IMR-90 (cell line): ENCODE measurements at regions not wholly inside any gene's neighbourhood (a gene's known extent, or its start where the extent isn't known, plus 50 kb on each side); places are given as distances from the start of the nearest gene placed in this dataset.

Experiments used
- ATAC-seq: fragments of 200-7000 bp; cut with Tn5 transposase; 2 replicates; pipeline ENCODE4 v1.9.1; 2020; ENCODE audit warnings: low read depth, mild to moderate bottlenecking, moderate library complexity
- BruUV-seq: library from RNA; stranded (reverse); fragments of 400-500 nt; replicated peaks from 2 replicates; lab custom pipeline; 2021; lab: Mats Ljungman, UMichigan
- CTCF ChIA-PET: fragments of 300-600 bp; formaldehyde crosslinking; extraction: SDS; loops from one replicate; lab custom pipeline; 2021; ENCODE audit warnings: antibody characterized with exemption; lab: Yijun Ruan, JAX
- POLR2A ChIA-PET: fragments of 300-600 bp; sonication (Branson Sonifier 250); formaldehyde crosslinking; loops from one replicate; lab custom pipeline; 2022; ENCODE audit warnings: antibody characterized with exemption; ENCODE audit not compliant: unreplicated experiment; lab: Charles Lee
- DNase-seq: peaks from one replicate; pipeline ENCODE4 v3.0.0; 2013
- H2AFZ ChIP-seq: replicated peaks from 2 replicates; pipeline ENCODE3; 2013; ENCODE audit warnings: low read length, mild to moderate bottlenecking; ENCODE audit not compliant: poor library complexity
- H2AK5ac ChIP-seq: 2 replicates; pipeline ENCODE4 v1.6.1; 2013; ENCODE audit warnings: low read depth, low read length, inconsistent platforms
- H2AK9ac ChIP-seq: replicated peaks from 2 replicates; pipeline ENCODE3; 2013; ENCODE audit warnings: mild to moderate bottlenecking, low read depth, low read length, moderate library complexity; ENCODE audit not compliant: poor library complexity
- H2BK120ac ChIP-seq: 2 replicates; pipeline ENCODE4 v1.6.1; 2013; ENCODE audit warnings: low read depth, low read length, inconsistent platforms
- H2BK15ac ChIP-seq: 3 replicates; pipeline ENCODE4 v1.6.1; 2013; ENCODE audit warnings: low read depth, low read length, inconsistent platforms
- H2BK20ac ChIP-seq: 2 replicates; pipeline ENCODE4 v1.6.1; 2013; ENCODE audit warnings: low read depth, mild to moderate bottlenecking, inconsistent platforms, low read length, moderate library complexity
- H2BK5ac ChIP-seq: 2 replicates; pipeline ENCODE4 v1.6.1; 2013; ENCODE audit warnings: mild to moderate bottlenecking, low read depth, low read length, inconsistent platforms; ENCODE audit not compliant: poor library complexity, severe bottlenecking
- H3K14ac ChIP-seq: replicated peaks from 2 replicates; pipeline ENCODE4 v1.6.1; 2013; ENCODE audit warnings: low read depth, low read length, inconsistent platforms
- H3K18ac ChIP-seq: 2 replicates; pipeline ENCODE4 v1.6.1; 2013; ENCODE audit warnings: low read depth, low read length, control low read depth
- H3K23ac ChIP-seq: 2 replicates; pipeline ENCODE4 v1.6.1; 2013; ENCODE audit warnings: low read depth, low read length, inconsistent platforms
- H3K27ac ChIP-seq: 2 replicates; pipeline ENCODE4 v1.5.1; 2013; ENCODE audit warnings: mild to moderate bottlenecking, control low read depth, low read length; ENCODE audit not compliant: insufficient read depth
- H3K27me3 ChIP-seq: 2 replicates; pipeline ENCODE4 v1.6.1; 2013; ENCODE audit warnings: low read length; ENCODE audit not compliant: control insufficient read depth, insufficient read depth
- H3K36me3 ChIP-seq: 2 replicates; pipeline ENCODE4 v1.6.1; 2013; ENCODE audit warnings: low read length, mixed read lengths; ENCODE audit not compliant: control insufficient read depth, insufficient read depth
- H3K4ac ChIP-seq: 2 replicates; pipeline ENCODE4 v1.6.1; 2013; ENCODE audit warnings: low read depth, low read length, inconsistent platforms
- H3K4me1 ChIP-seq: 2 replicates; pipeline ENCODE4 v1.6.1; 2013; ENCODE audit warnings: low read length, mixed read lengths; ENCODE audit not compliant: control insufficient read depth, insufficient read depth
- H3K4me2 ChIP-seq: 2 replicates; pipeline ENCODE4 v1.6.1; 2013; ENCODE audit warnings: low read depth, mild to moderate bottlenecking, control low read depth, low read length, moderate library complexity
- H3K4me3 ChIP-seq: 2 replicates; pipeline ENCODE4 v1.5.1; 2013; ENCODE audit warnings: low read depth, mild to moderate bottlenecking, control low read depth, low read length, moderate library complexity; ENCODE audit not compliant: insufficient read depth
- H3K56ac ChIP-seq: 2 replicates; pipeline ENCODE4 v1.6.1; 2013; ENCODE audit warnings: low read length, inconsistent platforms; ENCODE audit not compliant: insufficient read depth; ENCODE audit errors: extremely low read depth
- H3K79me1 ChIP-seq, 2 experiments: 2 replicates each; pipeline ENCODE4 v1.6.1; 2013; ENCODE audit warnings: low read length in 2 of 2, inconsistent platforms in 1 of 2, low read depth in 1 of 2
- H3K9ac ChIP-seq: 2 replicates; pipeline ENCODE4 v1.6.1; 2013; ENCODE audit warnings: low read depth, low read length, control low read depth
- H3K9me1 ChIP-seq: 2 replicates; pipeline ENCODE4 v1.6.1; 2013; ENCODE audit warnings: low read length, inconsistent platforms; ENCODE audit not compliant: insufficient read depth
- H3K9me3 ChIP-seq: 2 replicates; pipeline ENCODE4 v1.6.1; 2013; ENCODE audit warnings: low read length; ENCODE audit not compliant: control insufficient read depth, insufficient read depth
- H4K20me1 ChIP-seq: 2 replicates; pipeline ENCODE4 v1.6.1; 2013; ENCODE audit warnings: low read length, inconsistent platforms; ENCODE audit not compliant: insufficient read depth
- H4K5ac ChIP-seq: 2 replicates; pipeline ENCODE4 v1.6.1; 2013; ENCODE audit warnings: mild to moderate bottlenecking, low read depth, low read length, control low read depth
- H4K8ac ChIP-seq, 2 experiments: 2 replicates each; pipeline ENCODE4 v1.6.1; 2013; ENCODE audit warnings: low read depth in 2 of 2, low read length in 2 of 2, control low read depth in 1 of 2, inconsistent platforms in 1 of 2
- H4K91ac ChIP-seq: 2 replicates; pipeline ENCODE4 v1.6.1; 2013; ENCODE audit warnings: low read depth, low read length, inconsistent platforms; ENCODE audit not compliant: insufficient read depth
- BHLHE40 ChIP-seq: fragments of 150-350 bp; IDR thresholded peaks from 2 replicates; pipeline ENCODE4 v1.6.1; 2016; ENCODE audit warnings: mild to moderate bottlenecking, low read depth, low read length
- CEBPB ChIP-seq: IDR thresholded peaks from 2 replicates; pipeline ENCODE4 v1.6.1; 2012; ENCODE audit warnings: low read depth, low read length, improper control_type of control experiment
- CHD1 ChIP-seq: IDR thresholded peaks from 2 replicates; pipeline ENCODE4 v1.6.1; 2012; ENCODE audit warnings: low read depth, low read length, improper control_type of control experiment
- FOS ChIP-seq: fragments of 150-350 bp; IDR thresholded peaks from 2 replicates; pipeline ENCODE4 v1.6.1; 2016; ENCODE audit warnings: low read depth, low read length
- MXI1 ChIP-seq: IDR thresholded peaks from 2 replicates; pipeline ENCODE4 v1.6.1; 2012; ENCODE audit warnings: low read depth, mild to moderate bottlenecking, low read length, moderate library complexity, borderline replicate concordance
- NFE2L2 ChIP-seq: fragments of 150-350 bp; IDR thresholded peaks from 2 replicates; pipeline ENCODE4 v1.6.1; 2016; ENCODE audit warnings: low read depth, mild to moderate bottlenecking, low read length
- POLR2A ChIP-seq: IDR thresholded peaks from 2 replicates; pipeline ENCODE4 v1.6.1; 2012; ENCODE audit warnings: mild to moderate bottlenecking, low read depth, low read length
- RAD21 ChIP-seq: IDR thresholded peaks from 2 replicates; pipeline ENCODE4 v1.6.1; 2012; ENCODE audit warnings: low read length, improper control_type of control experiment
- RFX5 ChIP-seq: IDR thresholded peaks from 2 replicates; pipeline ENCODE4 v1.8.0; 2012; ENCODE audit warnings: low read depth, mild to moderate bottlenecking, low read length, moderate library complexity
- SMC3 ChIP-seq: fragments of 150-350 bp; IDR thresholded peaks from 2 replicates; pipeline ENCODE4 v1.6.1; 2016; ENCODE audit warnings: low read depth, mild to moderate bottlenecking, antibody characterized with exemption, low read length, moderate library complexity
- WGBS, 2 experiments: methylation state at CpG; one replicate each; pipeline versions ENCODE4 v1.1.5 to v1.1.7; 2013; ENCODE audit warnings: missing lambda C conversion rate in 2 of 2; ENCODE audit not compliant: insufficient read length in 1 of 2; ENCODE audit errors: extremely low coverage in 2 of 2; 5-methylcytosine and 5-hydroxymethylcytosine counted together
- dilution Hi-C: fragments of 300-500 bp; cut with HindIII; formaldehyde crosslinking; loops from one replicate; pipeline ENCODE4 v1.14.3; 2018; ENCODE audit warnings: low sequenced_read_pairs; ENCODE audit not compliant: unreplicated experiment
- in situ Hi-C: fragments of 300-500 bp; cut with MboI; formaldehyde crosslinking; loops from 3 replicates; pipeline ENCODE4 v1.14.3; 2019; ENCODE audit warnings: low sequenced_read_pairs, inconsistent platforms, mixed read lengths
- intact Hi-C: fragments of 100-400 bp; cut with micrococcal nuclease; formaldehyde crosslinking; loops from 2 replicates; pipeline ENCODE4 v1.10.0; 2022
- TF ChIP-seq, protein P1 (sequence below): fragments of 150-350 bp; IDR thresholded peaks from 2 replicates; pipeline ENCODE4 v1.6.1; 2016; ENCODE audit warnings: low read depth, mild to moderate bottlenecking, low read length, moderate library complexity, borderline replicate concordance
- TF ChIP-seq, protein P2 (sequence below): conservative IDR thresholded peaks from 2 replicates; pipeline ENCODE4 v1.5.1; 2012; ENCODE audit warnings: mild to moderate bottlenecking, low read depth, low read length, improper control_type of control experiment
- TF ChIP-seq, protein P3 (sequence below): fragments of 150-350 bp; IDR thresholded peaks from 2 replicates; pipeline ENCODE4 v1.6.1; 2017; ENCODE audit warnings: mild to moderate bottlenecking, antibody characterized with exemption, low read length, low read depth

DNA sequence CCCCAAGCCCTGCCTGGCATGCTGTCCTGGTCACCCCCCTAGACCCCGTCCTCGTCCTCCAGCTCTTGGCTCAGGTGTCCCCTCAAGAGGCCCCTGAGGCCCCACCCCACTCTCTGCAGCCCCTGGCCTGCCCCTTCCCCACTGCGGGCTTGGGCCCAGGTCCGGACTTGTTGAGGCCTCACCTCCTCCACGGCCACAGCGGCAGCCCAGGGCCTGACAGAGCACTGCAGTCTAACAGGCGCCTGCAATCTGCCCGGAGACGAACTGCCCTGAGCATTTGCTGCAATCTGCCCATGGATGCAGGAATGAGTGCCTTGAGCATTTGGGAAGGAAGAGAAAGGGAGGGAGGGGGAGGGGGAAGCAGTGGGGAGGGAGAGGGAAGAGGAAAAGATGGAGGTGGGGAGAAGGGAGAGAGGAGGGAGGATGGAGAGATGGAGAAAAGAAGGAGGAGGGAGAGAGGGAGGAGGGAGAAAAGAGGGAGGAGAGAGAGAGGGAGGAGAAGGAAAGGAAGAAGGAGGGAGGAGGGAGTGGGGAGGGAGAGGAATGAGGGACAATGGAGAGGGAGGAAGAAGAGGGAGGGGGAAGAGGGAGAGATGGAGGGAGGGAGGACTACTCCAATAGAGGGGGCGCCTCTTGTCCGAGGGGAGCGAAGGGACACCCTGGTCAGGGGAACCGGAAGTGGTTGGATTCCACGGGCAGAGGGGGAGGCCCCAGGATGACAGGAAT lies 73.9 kb downstream of the PDGFA start:
- Histone ChIP-seq H3K4me3 (no peak overlapping the region), H3K4ac (no peak overlapping the region), H3K9ac (no peak overlapping the region), H2BK5ac (no peak overlapping the region), H3K23ac (no peak overlapping the region), H3K4me2 (no peak overlapping the region), H3K18ac (no peak overlapping the region), H3K9me1 (no peaks in the 10 kb centered on the region), H2AK5ac (no peak overlapping the region), H2BK20ac (no peak overlapping the region), H2BK120ac (no peak overlapping the region), H3K9me3 (peaks cover 5% of the 10 kb centered on the region), H4K20me1 (no peaks in the 10 kb centered on the region), H3K4me1 (no peaks in the 10 kb centered on the region), H3K27me3 (peaks cover 12% of the 10 kb centered on the region), H2AK9ac (no peak overlapping the region), H3K36me3 (no peaks in the 10 kb centered on the region), H3K14ac (no peak overlapping the region), H3K27ac (no peak overlapping the region), H3K56ac (no peak overlapping the region), H2AFZ (peak overlapping the region; percentile 26), H4K8ac (no peak overlapping the region), H3K79me1 (no peaks in the 10 kb centered on the region), H4K5ac (no peak overlapping the region), H4K91ac (no peak overlapping the region), H2BK15ac (no peak overlapping the region)
- WGBS, 2 experiments = 55% methylated on average over 8 of the region's 14 CpGs; no CpG with 5 or more reads in 1 of the 2 experiments
- BruUV-seq = no TSS peak
- ChIA-PET CTCF (no interaction called here), POLR2A (no interaction called here)
- TF ChIP-seq MXI1 = no peak
- no peak for TF ChIP-seq POLR2A
- TF ChIP-seq NFE2L2 = no peak
- TF ChIP-seq SMC3 = no peak
- TF ChIP-seq RFX5 = no peak
- no peak for TF ChIP-seq CHD1
- TF ChIP-seq, protein P1, sequence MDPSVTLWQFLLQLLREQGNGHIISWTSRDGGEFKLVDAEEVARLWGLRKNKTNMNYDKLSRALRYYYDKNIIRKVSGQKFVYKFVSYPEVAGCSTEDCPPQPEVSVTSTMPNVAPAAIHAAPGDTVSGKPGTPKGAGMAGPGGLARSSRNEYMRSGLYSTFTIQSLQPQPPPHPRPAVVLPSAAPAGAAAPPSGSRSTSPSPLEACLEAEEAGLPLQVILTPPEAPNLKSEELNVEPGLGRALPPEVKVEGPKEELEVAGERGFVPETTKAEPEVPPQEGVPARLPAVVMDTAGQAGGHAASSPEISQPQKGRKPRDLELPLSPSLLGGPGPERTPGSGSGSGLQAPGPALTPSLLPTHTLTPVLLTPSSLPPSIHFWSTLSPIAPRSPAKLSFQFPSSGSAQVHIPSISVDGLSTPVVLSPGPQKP = no peak
- TF ChIP-seq, protein P2, sequence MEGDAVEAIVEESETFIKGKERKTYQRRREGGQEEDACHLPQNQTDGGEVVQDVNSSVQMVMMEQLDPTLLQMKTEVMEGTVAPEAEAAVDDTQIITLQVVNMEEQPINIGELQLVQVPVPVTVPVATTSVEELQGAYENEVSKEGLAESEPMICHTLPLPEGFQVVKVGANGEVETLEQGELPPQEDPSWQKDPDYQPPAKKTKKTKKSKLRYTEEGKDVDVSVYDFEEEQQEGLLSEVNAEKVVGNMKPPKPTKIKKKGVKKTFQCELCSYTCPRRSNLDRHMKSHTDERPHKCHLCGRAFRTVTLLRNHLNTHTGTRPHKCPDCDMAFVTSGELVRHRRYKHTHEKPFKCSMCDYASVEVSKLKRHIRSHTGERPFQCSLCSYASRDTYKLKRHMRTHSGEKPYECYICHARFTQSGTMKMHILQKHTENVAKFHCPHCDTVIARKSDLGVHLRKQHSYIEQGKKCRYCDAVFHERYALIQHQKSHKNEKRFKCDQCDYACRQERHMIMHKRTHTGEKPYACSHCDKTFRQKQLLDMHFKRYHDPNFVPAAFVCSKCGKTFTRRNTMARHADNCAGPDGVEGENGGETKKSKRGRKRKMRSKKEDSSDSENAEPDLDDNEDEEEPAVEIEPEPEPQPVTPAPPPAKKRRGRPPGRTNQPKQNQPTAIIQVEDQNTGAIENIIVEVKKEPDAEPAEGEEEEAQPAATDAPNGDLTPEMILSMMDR = no peak
- no peak for TF ChIP-seq RAD21
- TF ChIP-seq, protein P3, sequence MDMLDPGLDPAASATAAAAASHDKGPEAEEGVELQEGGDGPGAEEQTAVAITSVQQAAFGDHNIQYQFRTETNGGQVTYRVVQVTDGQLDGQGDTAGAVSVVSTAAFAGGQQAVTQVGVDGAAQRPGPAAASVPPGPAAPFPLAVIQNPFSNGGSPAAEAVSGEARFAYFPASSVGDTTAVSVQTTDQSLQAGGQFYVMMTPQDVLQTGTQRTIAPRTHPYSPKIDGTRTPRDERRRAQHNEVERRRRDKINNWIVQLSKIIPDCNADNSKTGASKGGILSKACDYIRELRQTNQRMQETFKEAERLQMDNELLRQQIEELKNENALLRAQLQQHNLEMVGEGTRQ = no peak
- no peak for TF ChIP-seq FOS
- no peak for TF ChIP-seq CEBPB
- no peak for TF ChIP-seq BHLHE40
- intact Hi-C loops = no loop called here
- DNase-seq (no peak), ATAC-seq (no peak; the same call in 1 of the 2 replicates)
- dilution Hi-C loops = no loop called here
- in situ Hi-C loops = no loop called here
